ENCODE measurements at regions not wholly inside any gene's neighbourhood (a gene's known extent, or its start where the extent isn't known, plus 50 kb on each side); places are given as distances from the start of the nearest gene placed in this dataset.

- DNase-seq = no peak
- Histone ChIP-seq H2BK120ac (ENCODE audit: low read depth, low read length, poor library complexity, severe bottlenecking) (no peak overlapping the region), H2AFZ (ENCODE audit: low read length) (no peak overlapping the region), H4K20me1 (ENCODE audit: control insufficient read depth, insufficient read depth, insufficient read length) (no peaks in the 10 kb centered on the region), H3K18ac (ENCODE audit: insufficient read length, low read depth, low read length) (no peak overlapping the region), H2AK5ac (ENCODE audit: insufficient read length, low read length) (no peak overlapping the region), H3K27me3 (ENCODE audit: insufficient read depth, low read length) (no peaks in the 10 kb centered on the region), H2BK20ac (ENCODE audit: low read depth, low read length, poor library complexity, severe bottlenecking) (no peak overlapping the region), H3K9ac (ENCODE audit: extremely low read depth, insufficient read length, low read length) (no peak overlapping the region), H3K14ac (ENCODE audit: insufficient read depth, low read length) (no peak overlapping the region), H2BK15ac (ENCODE audit: low read depth, low read length) (no peak overlapping the region), H3K4me1 (ENCODE audit: insufficient read depth, low read length) (peaks cover 2% of the 10 kb centered on the region), H3K27ac (ENCODE audit: insufficient read length, low read depth, low read length) (no peak overlapping the region), H3K23me2 (ENCODE audit: insufficient read length, low read depth, low read length, poor library complexity, severe bottlenecking) (no peaks in the 10 kb centered on the region), H4K91ac (ENCODE audit: insufficient read length, low read depth, low read length) (no peak overlapping the region), H2BK5ac (ENCODE audit: insufficient read length, low read length) (no peak overlapping the region), H3K4me2 (ENCODE audit: insufficient read depth, insufficient read length, low read length) (no peak overlapping the region), H2BK12ac (ENCODE audit: insufficient read length, low read depth, low read length) (no peak overlapping the region), H3T11ph (ENCODE audit: low read length) (no peak overlapping the region), H3K56ac (ENCODE audit: insufficient read length, low read depth, low read length) (no peak overlapping the region), H3K4ac (ENCODE audit: low read depth, low read length) (no peak overlapping the region), H4K8ac (replicated peaks; ENCODE audit: insufficient read length, low read depth, low read length) (no peak overlapping the region), H3K79me1 (ENCODE audit: insufficient read depth, low read depth, low read length, poor library complexity, severe bottlenecking) (no peaks in the 10 kb centered on the region), H3K23ac (ENCODE audit: insufficient read length, low read depth, low read length) (no peak overlapping the region), H4K5ac (ENCODE audit: insufficient read length, low read depth, low read length) (no peak overlapping the region), H3K9me3 (ENCODE audit: control insufficient read depth, low read depth, low read length) (no peaks in the 10 kb centered on the region), H3K79me2 (ENCODE audit: insufficient read depth, low read length) (no peaks in the 10 kb centered on the region)
- no peaks in the 10 kb centered on the region for H3K36me3 Mint-ChIP-seq (ENCODE audit: insufficient read depth in 1 of 3, low read depth in 3 of 3)
- H3K27me3 Mint-ChIP-seq (ENCODE audit: low read depth) = no peaks in the 10 kb centered on the region
- peaks cover 3 to 9% of the 10 kb centered on the region in 2 experiments for H3K4me1 Mint-ChIP-seq
- no peak overlapping the region for H3K4me3 Mint-ChIP-seq
- WGBS (ENCODE audit: extremely low coverage, insufficient read length, low lambda C conversion rate) = no CpG with 5 or more reads among the region's 4 CpGs
- H3K9me3 Mint-ChIP-seq = no peaks in the 10 kb centered on the region
- no peak overlapping the region for H3K27ac Mint-ChIP-seq
- no peak for TF ChIP-seq CTCF (conservative IDR thresholded peaks at IDR 0.05)
Observed at GRCh38 chr9:115759426-115759825, 394.2 kb upstream of the PAPPA start.
